HL-60 (cell line): ENCODE measurements at regions not wholly inside any gene's neighbourhood (a gene's known extent, or its start where the extent isn't known, plus 50 kb on each side); places are given as distances from the start of the nearest gene placed in this dataset.

Experiments
- CTCF ChIP-seq: IDR thresholded peaks from one replicate; pipeline ENCODE4 v1.5.1; 2011; ENCODE audit warnings: low read length, control low read depth, inconsistent platforms; ENCODE audit not compliant: insufficient read depth
- TF ChIP-seq, protein P1 (sequence below): IDR thresholded peaks from 2 replicates; pipeline ENCODE4 v1.6.1; 2012; ENCODE audit warnings: low read depth; ENCODE audit not compliant: insufficient replicate concordance

GRCh38 chr13:33508060-33508459 lies 222.5 kb upstream of the STARD13 start:
- TF ChIP-seq CTCF, result no peak
- TF ChIP-seq, protein P1, sequence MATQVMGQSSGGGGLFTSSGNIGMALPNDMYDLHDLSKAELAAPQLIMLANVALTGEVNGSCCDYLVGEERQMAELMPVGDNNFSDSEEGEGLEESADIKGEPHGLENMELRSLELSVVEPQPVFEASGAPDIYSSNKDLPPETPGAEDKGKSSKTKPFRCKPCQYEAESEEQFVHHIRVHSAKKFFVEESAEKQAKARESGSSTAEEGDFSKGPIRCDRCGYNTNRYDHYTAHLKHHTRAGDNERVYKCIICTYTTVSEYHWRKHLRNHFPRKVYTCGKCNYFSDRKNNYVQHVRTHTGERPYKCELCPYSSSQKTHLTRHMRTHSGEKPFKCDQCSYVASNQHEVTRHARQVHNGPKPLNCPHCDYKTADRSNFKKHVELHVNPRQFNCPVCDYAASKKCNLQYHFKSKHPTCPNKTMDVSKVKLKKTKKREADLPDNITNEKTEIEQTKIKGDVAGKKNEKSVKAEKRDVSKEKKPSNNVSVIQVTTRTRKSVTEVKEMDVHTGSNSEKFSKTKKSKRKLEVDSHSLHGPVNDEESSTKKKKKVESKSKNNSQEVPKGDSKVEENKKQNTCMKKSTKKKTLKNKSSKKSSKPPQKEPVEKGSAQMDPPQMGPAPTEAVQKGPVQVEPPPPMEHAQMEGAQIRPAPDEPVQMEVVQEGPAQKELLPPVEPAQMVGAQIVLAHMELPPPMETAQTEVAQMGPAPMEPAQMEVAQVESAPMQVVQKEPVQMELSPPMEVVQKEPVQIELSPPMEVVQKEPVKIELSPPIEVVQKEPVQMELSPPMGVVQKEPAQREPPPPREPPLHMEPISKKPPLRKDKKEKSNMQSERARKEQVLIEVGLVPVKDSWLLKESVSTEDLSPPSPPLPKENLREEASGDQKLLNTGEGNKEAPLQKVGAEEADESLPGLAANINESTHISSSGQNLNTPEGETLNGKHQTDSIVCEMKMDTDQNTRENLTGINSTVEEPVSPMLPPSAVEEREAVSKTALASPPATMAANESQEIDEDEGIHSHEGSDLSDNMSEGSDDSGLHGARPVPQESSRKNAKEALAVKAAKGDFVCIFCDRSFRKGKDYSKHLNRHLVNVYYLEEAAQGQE, result no peak
